MM.1S (cell line): ENCODE measurements at regions not wholly inside any gene's neighbourhood (a gene's known extent, or its start where the extent isn't known, plus 50 kb on each side); places are given as distances from the start of the nearest gene placed in this dataset.

Source experiments
- DNase-seq: peaks from one replicate; pipeline ENCODE4 v3.0.0-alpha.2; 2015
- H2AFZ ChIP-seq: fragments of 300-600 bp; sonication (generic); 2 replicates; pipeline ENCODE4 v1.6.0; 2016; ENCODE audit warnings: antibody characterized with exemption, low read length
- H3F3A ChIP-seq: fragments of 300-600 bp; sonication (generic); 2 replicates; pipeline ENCODE4 v1.6.1; 2016; ENCODE audit warnings: mild to moderate bottlenecking, antibody characterized with exemption, low read length, moderate library complexity, mixed read lengths; ENCODE audit not compliant: insufficient read depth
- H3K27ac ChIP-seq: fragments of 300-600 bp; sonication (generic); 2 replicates; pipeline ENCODE4 v1.5.1; 2016; ENCODE audit warnings: mild to moderate bottlenecking, low read length
- H3K27me3 ChIP-seq: fragments of 300-600 bp; sonication (generic); replicated peaks from 2 replicates; pipeline ENCODE4 v1.6.0; 2016; ENCODE audit warnings: low read length; ENCODE audit not compliant: insufficient read depth
- H3K36me3 ChIP-seq: fragments of 300-600 bp; sonication (generic); replicated peaks from 2 replicates; pipeline ENCODE4 v1.6.1; 2016; ENCODE audit warnings: mild to moderate bottlenecking, low read length, mixed read lengths; ENCODE audit not compliant: insufficient read depth
- H3K4me1 ChIP-seq: fragments of 300-600 bp; sonication (generic); 2 replicates; pipeline ENCODE4 v1.6.1; 2016; ENCODE audit warnings: low read length, mixed read lengths
- H3K4me2 ChIP-seq: fragments of 300-600 bp; sonication (generic); 2 replicates; pipeline ENCODE4 v1.6.0; 2016; ENCODE audit warnings: low read depth, low read length
- H3K4me3 ChIP-seq: fragments of 300-600 bp; sonication (generic); 2 replicates; pipeline ENCODE4 v1.5.1; 2016; ENCODE audit warnings: low read length, mixed read lengths
- H3K79me2 ChIP-seq: fragments of 300-600 bp; sonication (generic); 2 replicates; pipeline ENCODE4 v1.6.1; 2016; ENCODE audit warnings: mixed run types, low read length, mixed read lengths
- H3K9ac ChIP-seq: fragments of 300-600 bp; sonication (generic); 2 replicates; pipeline ENCODE4 v1.6.1; 2016; ENCODE audit warnings: low read length, mixed read lengths
- H3K9me2 ChIP-seq: fragments of 300-600 bp; sonication (generic); replicated peaks from 2 replicates; pipeline ENCODE4 v1.6.1; 2016; ENCODE audit warnings: mild to moderate bottlenecking, low read length, mixed read lengths; ENCODE audit not compliant: insufficient read depth
- H3K9me3 ChIP-seq: fragments of 300-600 bp; sonication (generic); replicated peaks from 2 replicates; pipeline ENCODE4 v1.6.1; 2016; ENCODE audit warnings: mild to moderate bottlenecking, low read length, mixed read lengths; ENCODE audit not compliant: insufficient read depth
- H4K20me1 ChIP-seq: fragments of 300-600 bp; sonication (generic); 2 replicates; pipeline ENCODE4 v1.6.1; 2016; ENCODE audit warnings: mild to moderate bottlenecking, low read length, moderate library complexity, mixed read lengths; ENCODE audit not compliant: insufficient read depth
- EZH2 ChIP-seq: fragments of 300-600 bp; sonication (generic); optimal IDR thresholded peaks from 2 replicates; pipeline ENCODE3; 2017; ENCODE audit warnings: low read depth, mild to moderate bottlenecking, antibody characterized with exemption, low read length, mixed read lengths
- EZH2phosphoT487 ChIP-seq: fragments of 300-600 bp; sonication (generic); IDR thresholded peaks from 2 replicates; pipeline ENCODE4 v1.6.1; 2018; ENCODE audit warnings: antibody characterized with exemption, low read length
- TF ChIP-seq, protein P1 (sequence below): fragments of 300-600 bp; sonication (generic); IDR thresholded peaks from 2 replicates; pipeline ENCODE4 v1.5.1; 2016; ENCODE audit warnings: antibody characterized with exemption, low read length, mixed read lengths

DNA sequence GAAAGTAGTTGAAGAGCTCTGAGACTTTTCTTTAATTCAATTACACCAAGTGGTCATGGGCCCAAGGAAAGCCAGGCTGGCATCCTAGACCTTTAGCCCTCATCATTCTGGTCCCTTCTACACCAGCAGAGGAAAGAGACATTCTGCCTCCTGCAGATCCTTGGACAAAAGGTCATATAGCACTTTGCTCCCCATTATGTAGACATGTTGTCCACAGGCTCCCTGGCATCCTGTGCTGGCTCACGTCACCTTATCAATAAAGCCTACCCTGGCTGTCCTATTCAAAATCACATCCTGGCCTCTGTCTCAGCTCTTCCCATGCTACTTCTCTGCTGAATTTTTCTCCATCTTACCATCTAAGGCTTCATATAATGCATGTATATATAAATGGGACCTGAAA is 61.6 kb upstream of the MAF start:
- no peak for DNase-seq

DNA sequence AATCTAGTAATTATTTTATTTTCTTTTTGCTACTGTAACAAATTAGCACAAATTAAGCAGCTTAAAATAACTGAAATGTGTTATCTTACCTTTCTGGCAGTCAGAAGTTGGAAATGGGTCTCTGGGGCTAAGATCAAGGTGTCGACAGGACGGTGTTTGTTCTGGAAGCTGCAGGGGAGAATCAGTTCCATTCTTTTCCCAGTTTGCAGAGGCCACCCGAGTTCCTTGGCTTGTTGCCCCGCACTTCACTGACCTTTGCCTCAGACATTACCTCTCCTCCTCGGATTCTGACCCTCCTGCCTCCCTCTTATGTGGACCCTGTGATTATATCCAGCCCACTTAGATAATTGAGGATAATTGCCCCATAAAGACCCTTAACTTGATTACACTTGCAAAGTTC is 61.0 kb upstream of the MAF start:
- no peak overlapping the region for H2AFZ ChIP-seq
- H3K9me3 ChIP-seq, result no peaks in the 10 kb centered on the region

More for the DNA sequence above, 61.6 kb upstream of the MAF start:
- Histone ChIP-seq H3K27ac (no peak overlapping the region), H4K20me1 (no peaks in the 10 kb centered on the region), H3K9me2 (no peaks in the 10 kb centered on the region), H3K4me2 (no peak overlapping the region), H3K4me1 (no peaks in the 10 kb centered on the region), H3K79me2 (no peaks in the 10 kb centered on the region), H3K9me3 (no peaks in the 10 kb centered on the region), H3K9ac (no peak overlapping the region), H3K4me3 (no peak overlapping the region), H3F3A (no peaks in the 10 kb centered on the region), H2AFZ (no peak overlapping the region), H3K27me3 (no peaks in the 10 kb centered on the region), H3K36me3 (no peaks in the 10 kb centered on the region)
- TF ChIP-seq EZH2phosphoT487 (no peak), EZH2 (no peak)
- TF ChIP-seq, protein P1, sequence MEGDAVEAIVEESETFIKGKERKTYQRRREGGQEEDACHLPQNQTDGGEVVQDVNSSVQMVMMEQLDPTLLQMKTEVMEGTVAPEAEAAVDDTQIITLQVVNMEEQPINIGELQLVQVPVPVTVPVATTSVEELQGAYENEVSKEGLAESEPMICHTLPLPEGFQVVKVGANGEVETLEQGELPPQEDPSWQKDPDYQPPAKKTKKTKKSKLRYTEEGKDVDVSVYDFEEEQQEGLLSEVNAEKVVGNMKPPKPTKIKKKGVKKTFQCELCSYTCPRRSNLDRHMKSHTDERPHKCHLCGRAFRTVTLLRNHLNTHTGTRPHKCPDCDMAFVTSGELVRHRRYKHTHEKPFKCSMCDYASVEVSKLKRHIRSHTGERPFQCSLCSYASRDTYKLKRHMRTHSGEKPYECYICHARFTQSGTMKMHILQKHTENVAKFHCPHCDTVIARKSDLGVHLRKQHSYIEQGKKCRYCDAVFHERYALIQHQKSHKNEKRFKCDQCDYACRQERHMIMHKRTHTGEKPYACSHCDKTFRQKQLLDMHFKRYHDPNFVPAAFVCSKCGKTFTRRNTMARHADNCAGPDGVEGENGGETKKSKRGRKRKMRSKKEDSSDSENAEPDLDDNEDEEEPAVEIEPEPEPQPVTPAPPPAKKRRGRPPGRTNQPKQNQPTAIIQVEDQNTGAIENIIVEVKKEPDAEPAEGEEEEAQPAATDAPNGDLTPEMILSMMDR, result no peak

DNA sequence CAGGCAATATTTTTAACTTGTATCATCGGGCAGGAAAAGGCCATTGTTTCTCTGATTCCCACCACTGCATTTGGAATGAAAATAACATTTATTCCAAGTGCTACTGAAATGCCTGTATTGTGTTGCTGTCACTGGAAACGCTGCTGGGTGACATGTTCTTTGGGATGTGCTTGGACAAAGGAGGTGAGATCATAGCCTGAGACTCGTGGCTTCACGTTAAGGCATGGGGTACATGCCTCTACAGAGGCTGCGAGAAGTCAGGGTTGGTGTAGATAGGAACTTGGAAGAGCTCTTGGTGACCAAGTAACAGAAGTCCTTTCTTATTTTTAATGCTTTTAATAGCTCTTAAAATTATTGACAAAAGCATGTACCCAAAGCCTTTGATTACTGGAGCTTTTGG is 58.8 kb upstream of the MAF start:
- no peak for TF ChIP-seq EZH2
- TF ChIP-seq, protein P1, result no peak
- no peak for TF ChIP-seq EZH2phosphoT487

More for the DNA sequence above, 61.0 kb upstream of the MAF start:
- Histone ChIP-seq H3K4me2 (no peak overlapping the region), H3K27me3 (no peaks in the 10 kb centered on the region), H3K27ac (no peak overlapping the region), H4K20me1 (no peaks in the 10 kb centered on the region), H3K4me1 (no peaks in the 10 kb centered on the region), H3F3A (no peaks in the 10 kb centered on the region), H3K9me2 (no peaks in the 10 kb centered on the region), H3K36me3 (no peaks in the 10 kb centered on the region), H3K4me3 (no peak overlapping the region), H3K79me2 (no peaks in the 10 kb centered on the region), H3K9ac (no peak overlapping the region)
- TF ChIP-seq EZH2 (no peak), EZH2phosphoT487 (no peak)
- TF ChIP-seq, protein P1, result no peak
- no peak for DNase-seq

More for the DNA sequence above, 58.8 kb upstream of the MAF start:
- Histone ChIP-seq H3K9me3 (no peaks in the 10 kb centered on the region), H2AFZ (no peak overlapping the region), H3K36me3 (no peaks in the 10 kb centered on the region), H3K4me1 (no peaks in the 10 kb centered on the region), H3K9me2 (no peaks in the 10 kb centered on the region), H3F3A (no peaks in the 10 kb centered on the region), H3K9ac (no peak overlapping the region), H4K20me1 (no peaks in the 10 kb centered on the region), H3K27ac (no peak overlapping the region), H3K27me3 (no peaks in the 10 kb centered on the region), H3K4me3 (no peak overlapping the region), H3K79me2 (no peaks in the 10 kb centered on the region), H3K4me2 (no peak overlapping the region)
- DNase-seq, result no peak
